Type B pancreatic cell (in vitro differentiated cells): ENCODE measurements at regions not wholly inside any gene's neighbourhood (a gene's known extent, or its start where the extent isn't known, plus 50 kb on each side); places are given as distances from the start of the nearest gene placed in this dataset.
"Not testable (repeated sequence)": the region's sequence is repeated elsewhere in the genome, so short reads cannot be mapped to it uniquely, and the experiment has no call there.

ENCODE experiments used
- DNase-seq: peaks from one replicate; pipeline ENCODE4 v3.0.0; 2021; ENCODE audit warnings: mixed read lengths; ENCODE audit not compliant: unreplicated experiment; ENCODE audit errors: extremely low spot score
- H3K27ac Mint-ChIP-seq: 2 replicates; pipeline ENCODE4 v1.8.0; 2021; ENCODE audit warnings: mild to moderate bottlenecking, mixed read lengths
- H3K27me3 Mint-ChIP-seq: 2 replicates; pipeline ENCODE4 v1.8.0; 2021; ENCODE audit warnings: mixed read lengths
- H3K36me3 Mint-ChIP-seq: 2 replicates; pipeline ENCODE4 v1.8.0; 2021; ENCODE audit warnings: mixed read lengths
- H3K4me1 Mint-ChIP-seq: one replicate; pipeline ENCODE4 v1.8.0; 2021; ENCODE audit warnings: mixed read lengths; ENCODE audit not compliant: unreplicated experiment
- H3K4me3 Mint-ChIP-seq: 2 replicates; pipeline ENCODE4 v1.8.0; 2021; ENCODE audit warnings: mild to moderate bottlenecking, mixed read lengths
- H3K9me3 Mint-ChIP-seq: 2 replicates; pipeline ENCODE4 v1.8.0; 2021; ENCODE audit warnings: mixed read lengths
- CTCF ChIP-seq: fragments of 200-600 bp; sonication (generic); conservative IDR thresholded peaks from 2 replicates; pipeline ENCODE4 v1.5.0; 2021; ENCODE audit warnings: antibody characterized with exemption, mild to moderate bottlenecking

- peaks cover 3% of the 10 kb centered on the region for H3K9me3 Mint-ChIP-seq
- no peaks in the 10 kb centered on the region for H3K27me3 Mint-ChIP-seq
- DNase-seq, result no peak
- H3K36me3 Mint-ChIP-seq, result no peaks in the 10 kb centered on the region
- peaks cover 4% of the 10 kb centered on the region for H3K4me1 Mint-ChIP-seq
- no peak overlapping the region for H3K4me3 Mint-ChIP-seq
- no peak for TF ChIP-seq CTCF
- no peak overlapping the region for H3K27ac Mint-ChIP-seq
These were observed 1585.2 kb downstream of the EFNA5 start for GRCh38 chr5:106085556-106085955.

- H3K36me3 Mint-ChIP-seq, result no peaks in the 10 kb centered on the region
- no peak for TF ChIP-seq CTCF
- H3K4me1 Mint-ChIP-seq, result peaks cover 4% of the 10 kb centered on the region
- no peak for DNase-seq
- H3K4me3 Mint-ChIP-seq, result no peak overlapping the region
- H3K27me3 Mint-ChIP-seq, result no peaks in the 10 kb centered on the region
- H3K9me3 Mint-ChIP-seq, result peaks cover 4% of the 10 kb centered on the region
- no peak overlapping the region for H3K27ac Mint-ChIP-seq
These were observed 1585.6 kb downstream of the EFNA5 start for GRCh38 chr5:106085136-106085535.

GRCh38 chr5:106080535-106080934 is 1590.2 kb downstream of the EFNA5 start:
- no peak overlapping the region for H3K4me3 Mint-ChIP-seq
- no peaks in the 10 kb centered on the region for H3K27me3 Mint-ChIP-seq
- no peak overlapping the region for H3K27ac Mint-ChIP-seq
- no peak for DNase-seq
- H3K4me1 Mint-ChIP-seq, result no peaks in the 10 kb centered on the region
- TF ChIP-seq CTCF, result no peak
- H3K36me3 Mint-ChIP-seq, result no peaks in the 10 kb centered on the region
- H3K9me3 Mint-ChIP-seq, result peaks cover 8% of the 10 kb centered on the region

GRCh38 chr5:106076655-106077054 is 1594.1 kb downstream of the EFNA5 start:
- no peaks in the 10 kb centered on the region for H3K4me1 Mint-ChIP-seq
- DNase-seq, result no peak
- TF ChIP-seq CTCF, result no peak
- no peak overlapping the region for H3K27ac Mint-ChIP-seq
- H3K9me3 Mint-ChIP-seq, result peaks cover 8% of the 10 kb centered on the region
- H3K36me3 Mint-ChIP-seq, result no peaks in the 10 kb centered on the region
- no peaks in the 10 kb centered on the region for H3K27me3 Mint-ChIP-seq
- H3K4me3 Mint-ChIP-seq, result no peak overlapping the region

GRCh38 chr5:106072208-106072607 is 1598.5 kb downstream of the EFNA5 start:
- no peaks in the 10 kb centered on the region for H3K4me1 Mint-ChIP-seq
- H3K36me3 Mint-ChIP-seq, result no peaks in the 10 kb centered on the region
- TF ChIP-seq CTCF, result no peak
- no peak overlapping the region for H3K4me3 Mint-ChIP-seq
- no peak for DNase-seq
- H3K27ac Mint-ChIP-seq, result no peak overlapping the region
- no peaks in the 10 kb centered on the region for H3K27me3 Mint-ChIP-seq
- H3K9me3 Mint-ChIP-seq, result peaks cover 9% of the 10 kb centered on the region

- Mint-ChIP-seq H3K4me3 (no peak overlapping the region), H3K36me3 (no peaks in the 10 kb centered on the region), H3K4me1 (no peaks in the 10 kb centered on the region), H3K27me3 (no peaks in the 10 kb centered on the region), H3K27ac (no peak overlapping the region), H3K9me3 (no peaks in the 10 kb centered on the region)
- DNase-seq, result no peak
- TF ChIP-seq CTCF, result no peak
These were observed 1623.4 kb downstream of the EFNA5 start for GRCh38 chr5:106047341-106047740.

GRCh38 chr5:106032069-106032468 is 1638.7 kb downstream of the EFNA5 start:
- H3K36me3 Mint-ChIP-seq, DNase-seq, H3K9me3 Mint-ChIP-seq, H3K27ac Mint-ChIP-seq, H3K4me1 Mint-ChIP-seq, H3K27me3 Mint-ChIP-seq, H3K4me3 Mint-ChIP-seq: not testable (repeated sequence)
